Natural killer cell treated with Interleukin-12 subunit alpha and Interleukin-12 subunit beta and Interleukin-15 and Interleukin-18, amount 100 ng/mL, for 72 hours (primary cell): ENCODE measurements at regions not wholly inside any gene's neighbourhood (a gene's known extent, or its start where the extent isn't known, plus 50 kb on each side); places are given as distances from the start of the nearest gene placed in this dataset.

Experiments used
- ATAC-seq, 2 donors: fragments of 150-1000 bp; cut with Tn5 transposase in 1 of 2; sonication (Bioruptor Pico), chemical (Tn5 transposase) in 1 of 2; 2 replicates each; pipeline ENCODE4 v1.10.0; 2021
- DNase-seq: peaks from one replicate; pipeline ENCODE4 v3.0.0; 2022; ENCODE audit warnings: low spot score
- H3K27ac Mint-ChIP-seq, 2 donors: 1 replicate in 1 of 2; 2 replicates in 1 of 2; pipeline ENCODE4 v1.8.0; 2022; ENCODE audit warnings: mixed read lengths in 2 of 2, mild to moderate bottlenecking in 1 of 2, moderate library complexity in 1 of 2
- H3K27me3 Mint-ChIP-seq, 2 donors: 1 replicate in 1 of 2; 2 replicates in 1 of 2; pipeline ENCODE4 v1.8.0; 2022; ENCODE audit warnings: mixed read lengths in 2 of 2
- H3K36me3 Mint-ChIP-seq: one replicate; pipeline ENCODE4 v1.8.0; 2022; ENCODE audit warnings: mixed read lengths
- H3K4me1 Mint-ChIP-seq, 2 donors: 1 replicate in 1 of 2; 2 replicates in 1 of 2; pipeline ENCODE4 v1.8.0; 2022; ENCODE audit warnings: low read depth in 2 of 2, mixed read lengths in 2 of 2, mild to moderate bottlenecking in 1 of 2
- H3K4me3 Mint-ChIP-seq: one replicate; pipeline ENCODE4 v1.8.0; 2022; ENCODE audit warnings: mixed read lengths
- H3K9me3 Mint-ChIP-seq: 2 replicates; pipeline ENCODE4 v1.8.0; 2022; ENCODE audit warnings: mixed read lengths

GRCh38 chr2:8538931-8539621, 142.8 kb upstream of the ID2 start:
- peak; percentile 45 for DNase-seq
- ATAC-seq: no peak
- H3K4me3 Mint-ChIP-seq: peak overlapping the region; percentile 55
- H3K27me3 Mint-ChIP-seq: no peaks in the 10 kb centered on the region
- H3K36me3 Mint-ChIP-seq: no peaks in the 10 kb centered on the region
- peaks cover 79 to 80% of the 10 kb centered on the region in 2 donors for H3K4me1 Mint-ChIP-seq
- no peaks in the 10 kb centered on the region for H3K9me3 Mint-ChIP-seq
- H3K27ac Mint-ChIP-seq: peak overlapping the region; percentile 96 to 100

DNA sequence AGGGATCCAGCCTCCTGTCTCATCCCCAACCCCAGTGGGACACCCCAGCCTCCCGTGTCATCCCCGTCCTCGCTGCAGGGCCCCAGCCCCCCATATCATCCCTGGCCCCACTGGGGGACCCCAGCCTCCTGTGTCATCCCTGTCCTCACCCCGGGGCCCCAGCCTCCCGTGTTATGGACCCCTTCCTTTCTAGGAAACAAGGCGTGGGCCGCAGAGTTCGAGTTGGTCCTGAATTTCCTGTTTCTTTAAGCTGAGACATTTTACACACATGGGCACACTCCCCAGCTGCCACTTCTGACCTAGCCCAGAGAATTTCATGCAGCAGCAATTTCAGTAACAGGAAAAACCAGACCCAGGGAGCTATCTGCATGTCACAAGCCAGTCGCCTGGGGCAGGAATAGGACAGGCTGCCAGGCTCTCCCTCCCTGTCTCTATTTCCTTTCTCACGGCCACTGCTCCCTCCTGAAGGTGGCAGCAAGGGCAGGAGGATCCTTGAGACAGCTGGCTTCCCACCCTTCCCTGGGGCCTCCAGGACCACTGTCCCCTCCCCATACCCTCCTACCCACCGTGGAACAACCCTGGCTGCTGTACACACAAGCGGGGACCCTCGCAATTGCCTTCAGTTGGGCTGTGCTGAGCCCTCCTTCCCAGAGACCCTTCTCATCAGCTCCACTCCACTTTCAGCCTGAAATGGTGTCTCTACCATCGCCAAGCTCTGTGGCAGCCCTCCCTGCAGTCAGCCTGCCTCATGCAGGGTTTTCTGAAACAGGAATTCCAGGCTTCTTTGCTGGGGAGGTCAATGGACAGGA, 141.9 kb upstream of the ID2 start:
- ATAC-seq: no peak

DNA sequence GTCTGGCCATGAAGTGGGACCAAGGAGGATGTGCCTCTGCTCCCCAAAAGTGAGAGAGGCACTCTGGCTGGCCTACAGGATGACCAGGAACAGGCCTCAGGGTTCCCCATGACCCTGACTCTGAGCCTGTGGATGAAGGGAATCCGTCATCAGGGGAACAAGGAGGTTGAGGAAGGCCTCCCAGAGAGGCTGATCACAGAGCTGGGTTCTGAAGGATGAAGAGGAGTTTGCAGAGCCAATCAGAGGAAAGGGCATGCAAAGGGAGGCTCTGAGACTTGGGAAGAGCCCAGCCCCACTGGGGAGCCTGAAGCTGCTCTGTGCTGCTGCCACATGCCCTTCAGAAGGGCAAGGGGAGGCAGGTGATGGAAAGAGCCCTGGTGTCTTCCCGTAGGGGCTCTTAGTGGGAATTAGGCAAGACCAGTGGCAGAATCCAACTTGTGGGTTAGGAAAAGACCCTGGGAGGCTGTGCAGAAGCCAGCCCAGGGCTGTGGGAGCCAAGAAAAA, 141.3 kb upstream of the ID2 start:
- H3K4me3 Mint-ChIP-seq: peak overlapping the region; percentile 55
- peaks cover 87 to 90% of the 10 kb centered on the region in 2 donors for H3K4me1 Mint-ChIP-seq
- no peak for ATAC-seq

More for the DNA sequence above, 141.9 kb upstream of the ID2 start:
- peak; percentile 60 for DNase-seq
- Mint-ChIP-seq H3K27ac (peak overlapping the region; percentile 96 to 100), H3K9me3 (no peaks in the 10 kb centered on the region), H3K27me3 (no peaks in the 10 kb centered on the region), H3K4me1 (peaks cover 86 to 89% of the 10 kb centered on the region in 2 donors), H3K36me3 (no peaks in the 10 kb centered on the region), H3K4me3 (peak overlapping the region; percentile 55)

DNA sequence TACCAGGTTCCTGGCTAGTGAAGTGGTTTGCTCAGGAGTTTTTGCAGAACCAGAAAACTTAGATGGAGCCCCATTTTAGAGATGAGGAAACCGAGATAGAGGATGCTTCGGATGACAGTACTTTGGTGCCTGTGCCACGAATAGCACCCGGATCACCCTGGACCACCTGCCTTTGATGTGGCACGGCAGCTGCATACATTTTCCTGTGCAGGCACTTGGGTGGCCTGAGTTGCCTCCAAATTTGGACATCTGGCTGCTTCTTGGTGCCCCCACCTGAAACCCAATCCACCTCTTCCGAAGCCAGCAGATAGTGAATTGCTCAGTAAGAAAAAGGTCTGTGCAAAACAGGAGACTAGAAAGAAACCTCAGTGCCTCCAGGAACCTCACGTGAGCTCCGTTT, 140.6 kb upstream of the ID2 start:
- Mint-ChIP-seq H3K4me3 (peak overlapping the region; percentile 55), H3K9me3 (no peaks in the 10 kb centered on the region), H3K4me1 (peaks cover 84 to 89% of the 10 kb centered on the region in 2 donors), H3K36me3 (no peaks in the 10 kb centered on the region), H3K27ac (peak overlapping the region; percentile 96 to 100), H3K27me3 (no peaks in the 10 kb centered on the region)
- DNase-seq: peak; percentile 47
- no peak for ATAC-seq

More for the DNA sequence above, 141.3 kb upstream of the ID2 start:
- H3K36me3 Mint-ChIP-seq: no peaks in the 10 kb centered on the region
- H3K27ac Mint-ChIP-seq: peak overlapping the region; percentile 96 to 100
- peak; percentile 20 for DNase-seq
- no peaks in the 10 kb centered on the region for H3K27me3 Mint-ChIP-seq
- no peaks in the 10 kb centered on the region for H3K9me3 Mint-ChIP-seq

- ATAC-seq (no peak), DNase-seq (peak; percentile 31)
- H3K9me3 Mint-ChIP-seq: no peaks in the 10 kb centered on the region
- no peaks in the 10 kb centered on the region for H3K36me3 Mint-ChIP-seq
- no peaks in the 10 kb centered on the region for H3K27me3 Mint-ChIP-seq
- peak overlapping the region; percentile 55 for H3K4me3 Mint-ChIP-seq
- H3K4me1 Mint-ChIP-seq: peaks cover 84 to 89% of the 10 kb centered on the region in 2 donors
- peak overlapping the region; percentile 96 to 100 for H3K27ac Mint-ChIP-seq
Observed at GRCh38 chr2:8541636-8542035, 140.2 kb upstream of the ID2 start.

DNA sequence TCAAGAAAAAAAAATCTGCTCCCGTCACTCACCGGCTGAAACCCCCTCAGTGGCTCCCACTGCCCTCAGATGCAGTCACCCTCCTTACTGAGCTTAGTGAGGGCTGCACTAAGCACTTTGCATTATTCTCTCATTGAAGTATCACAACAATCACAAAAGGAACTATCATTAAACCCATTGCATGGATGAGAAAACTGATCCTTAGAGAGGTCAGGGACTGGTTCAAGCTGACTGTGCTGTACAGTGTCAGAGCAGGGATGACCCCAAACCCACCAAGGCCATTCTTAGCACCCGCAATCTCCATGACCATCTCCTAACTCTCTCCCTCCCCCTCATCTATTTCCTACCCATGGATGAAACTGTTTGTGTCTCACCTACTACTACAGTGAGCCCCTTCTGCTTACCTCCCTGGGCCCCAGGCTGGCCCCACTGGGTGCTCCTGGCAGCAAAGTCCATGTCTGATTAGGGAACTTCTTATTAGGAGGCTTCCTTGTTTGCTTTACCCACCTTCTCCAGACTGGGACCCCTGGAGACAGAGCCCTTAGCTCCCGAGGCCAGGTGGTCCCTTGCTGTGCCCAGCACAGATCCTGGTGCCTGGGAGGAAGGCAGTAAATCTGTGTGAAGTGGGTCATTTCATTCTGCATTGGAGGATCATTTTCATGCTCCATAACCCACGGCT, 139.3 kb upstream of the ID2 start:
- Mint-ChIP-seq H3K9me3 (no peaks in the 10 kb centered on the region), H3K27me3 (no peaks in the 10 kb centered on the region), H3K36me3 (no peaks in the 10 kb centered on the region), H3K4me1 (peaks cover 86 to 91% of the 10 kb centered on the region in 2 donors), H3K4me3 (peak overlapping the region; percentile 84), H3K27ac (peak overlapping the region; percentile 96 to 100)
- DNase-seq (peak; percentile 28), ATAC-seq (no peak)

- peak overlapping the region; percentile 84 for H3K4me3 Mint-ChIP-seq
- no peaks in the 10 kb centered on the region for H3K27me3 Mint-ChIP-seq
- ATAC-seq (peak; percentile 7 to 49), DNase-seq (no peak)
- H3K27ac Mint-ChIP-seq: peak overlapping the region; percentile 96 to 100
- no peaks in the 10 kb centered on the region for H3K9me3 Mint-ChIP-seq
- peaks cover 87 to 91% of the 10 kb centered on the region in 2 donors for H3K4me1 Mint-ChIP-seq
- no peaks in the 10 kb centered on the region for H3K36me3 Mint-ChIP-seq
Observed at GRCh38 chr2:8543060-8543382, 138.8 kb upstream of the ID2 start.

DNA sequence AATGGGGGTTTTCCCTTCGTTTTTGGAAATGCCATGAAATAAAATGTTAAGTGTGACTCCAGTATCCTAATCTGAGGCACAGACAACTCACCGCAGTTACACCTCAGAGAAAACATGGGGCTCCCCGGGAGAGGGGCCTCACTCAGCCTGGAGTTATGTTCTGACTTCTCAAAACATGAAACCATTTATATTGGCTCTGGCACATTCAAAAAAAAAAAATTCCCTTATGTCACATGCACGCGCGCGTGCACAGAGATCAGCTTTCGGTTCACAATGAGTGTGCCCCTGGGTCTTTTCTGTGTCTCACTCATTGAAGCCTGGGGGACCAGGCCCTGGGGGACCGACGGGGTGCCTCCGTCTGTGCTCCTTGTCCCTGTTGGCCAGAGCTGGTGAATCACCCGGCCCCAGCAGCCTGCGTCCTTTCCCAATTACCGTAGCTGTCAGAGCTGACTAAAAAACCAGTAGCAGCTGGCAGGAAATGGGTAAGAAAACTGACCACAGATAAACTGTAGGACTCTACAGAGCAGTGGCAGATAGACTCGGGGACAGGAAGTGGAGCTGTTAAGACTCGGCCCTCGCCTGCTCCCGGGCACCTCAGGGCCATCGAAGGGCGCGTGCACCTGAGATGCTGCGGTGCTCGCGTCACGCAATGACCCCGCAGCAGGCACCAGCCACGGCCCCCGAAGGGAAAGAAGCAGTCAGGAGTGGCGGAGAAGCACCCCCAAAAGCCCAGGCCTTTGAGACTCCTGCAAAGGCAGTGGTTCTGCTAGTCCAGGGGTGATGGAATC, 138.3 kb upstream of the ID2 start:
- H3K27me3 Mint-ChIP-seq: no peaks in the 10 kb centered on the region
- H3K27ac Mint-ChIP-seq: peak overlapping the region; percentile 96 to 100
- DNase-seq: peak; percentile 97
- H3K9me3 Mint-ChIP-seq: no peaks in the 10 kb centered on the region
- H3K4me1 Mint-ChIP-seq: peaks cover 85 to 89% of the 10 kb centered on the region in 2 donors
- peak; percentile 86 to 90 for ATAC-seq
- no peaks in the 10 kb centered on the region for H3K36me3 Mint-ChIP-seq
- peak overlapping the region; percentile 84 for H3K4me3 Mint-ChIP-seq

GRCh38 chr2:8544171-8544785, 137.6 kb upstream of the ID2 start:
- no peaks in the 10 kb centered on the region for H3K27me3 Mint-ChIP-seq
- DNase-seq (no peak), ATAC-seq (peak in 1 of 2 donors; percentile 0)
- H3K4me1 Mint-ChIP-seq: peaks cover 90 to 93% of the 10 kb centered on the region in 2 donors
- H3K4me3 Mint-ChIP-seq: peak overlapping the region; percentile 84
- H3K27ac Mint-ChIP-seq: peak overlapping the region; percentile 96 to 100
- H3K9me3 Mint-ChIP-seq: no peaks in the 10 kb centered on the region
- no peaks in the 10 kb centered on the region for H3K36me3 Mint-ChIP-seq

DNA sequence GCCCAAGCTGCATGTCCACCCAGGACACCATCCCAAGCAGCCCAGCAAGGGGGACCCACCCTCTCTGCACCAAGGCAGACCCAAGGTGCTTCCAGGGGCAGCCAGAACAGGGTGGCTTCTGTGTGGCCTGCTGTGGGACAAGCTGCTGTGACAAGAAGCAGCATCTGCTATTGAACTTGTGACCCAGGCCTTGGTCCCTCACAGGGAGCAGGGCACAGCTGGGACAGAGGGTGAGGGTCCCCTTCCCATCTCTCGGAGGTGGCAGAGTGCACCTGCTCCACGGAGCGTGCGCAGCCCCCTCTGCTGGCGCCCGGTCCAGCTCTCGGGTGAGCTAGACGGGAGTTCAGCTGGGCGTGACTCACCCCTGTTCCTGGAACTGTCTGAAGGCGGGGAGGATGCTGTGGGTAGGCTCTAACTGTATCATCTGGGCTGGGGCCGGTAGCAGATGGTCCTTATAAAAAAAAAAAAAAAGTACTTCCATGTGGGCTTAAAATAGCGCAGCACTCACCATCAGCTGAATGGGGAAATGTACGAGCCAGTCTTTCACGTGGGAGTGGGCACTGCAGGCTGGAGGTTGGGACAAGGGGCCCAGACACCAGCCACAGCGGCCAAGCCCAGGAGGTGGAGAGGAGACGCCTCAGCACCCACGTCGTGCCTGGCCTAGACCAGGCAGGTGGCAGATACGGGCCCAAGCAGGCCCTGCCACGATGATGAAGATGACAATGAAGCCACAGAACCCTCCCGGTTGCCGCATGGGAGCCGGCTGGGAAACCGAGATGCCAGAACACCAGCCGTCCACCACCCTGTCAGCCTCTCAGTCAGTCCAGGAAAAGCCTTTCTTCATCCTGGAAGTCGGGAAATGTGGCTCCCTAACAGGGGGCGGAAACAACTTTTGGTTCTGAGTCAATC, 136.8 kb upstream of the ID2 start:
- H3K36me3 Mint-ChIP-seq: no peaks in the 10 kb centered on the region
- ATAC-seq: peak; percentile 80 to 83
- DNase-seq: peak; percentile 93
- H3K27ac Mint-ChIP-seq: peak overlapping the region; percentile 96 to 100
- peaks cover 86% of the 10 kb centered on the region in 2 donors for H3K4me1 Mint-ChIP-seq
- no peaks in the 10 kb centered on the region for H3K9me3 Mint-ChIP-seq
- peak overlapping the region; percentile 84 for H3K4me3 Mint-ChIP-seq
- no peaks in the 10 kb centered on the region for H3K27me3 Mint-ChIP-seq

GRCh38 chr2:8545695-8546611, 135.9 kb upstream of the ID2 start:
- Mint-ChIP-seq H3K27ac (peak overlapping the region; percentile 96 to 100), H3K4me1 (peaks cover 78% of the 10 kb centered on the region in 2 donors), H3K4me3 (peak overlapping the region; percentile 84), H3K9me3 (no peaks in the 10 kb centered on the region), H3K27me3 (no peaks in the 10 kb centered on the region), H3K36me3 (no peaks in the 10 kb centered on the region)
- peak; percentile 29 for DNase-seq
- ATAC-seq: no peak
